ENCODE measurements at regions not wholly inside any gene's neighbourhood (a gene's known extent, or its start where the extent isn't known, plus 50 kb on each side); places are given as distances from the start of the nearest gene placed in this dataset.
A peak's percentile ranks its signal among the peaks of the same experiment; 100 is the strongest.

GRCh38 chr4:111961809-111962208, 183.4 kb upstream of the FAM241A start:
- no peak for DNase-seq (ENCODE audit: low read depth)

- DNase-seq (ENCODE audit: low read depth): no peak
Measured at GRCh38 chr4:111963158-111963700, 182.0 kb upstream of the FAM241A start.

- DNase-seq (ENCODE audit: low read depth): no peak
Measured at GRCh38 chr4:111977419-111977965, 167.8 kb upstream of the FAM241A start.

GRCh38 chr4:111979921-111980320, 165.3 kb upstream of the FAM241A start:
- no peak for DNase-seq (ENCODE audit: low read depth)

GRCh38 chr4:111982089-111982488, 163.2 kb upstream of the FAM241A start:
- DNase-seq (ENCODE audit: low read depth): no peak

GRCh38 chr4:111984169-111984819, 161.0 kb upstream of the FAM241A start:
- DNase-seq (ENCODE audit: low read depth): no peak

- DNase-seq (ENCODE audit: low read depth): no peak
Measured at GRCh38 chr4:111985426-111985825, 159.8 kb upstream of the FAM241A start.

- no peak for DNase-seq (ENCODE audit: low read depth)
Measured at GRCh38 chr4:111986095-111986494, 159.2 kb upstream of the FAM241A start.

- DNase-seq (ENCODE audit: low read depth): no peak
Measured at GRCh38 chr4:111988514-111988913, 156.7 kb upstream of the FAM241A start.

GRCh38 chr4:111989817-111990216, 155.4 kb upstream of the FAM241A start:
- DNase-seq (ENCODE audit: low read depth): no peak

- DNase-seq (ENCODE audit: low read depth): no peak
Measured at GRCh38 chr4:111991163-111991562, 154.1 kb upstream of the FAM241A start.

GRCh38 chr4:111991797-111992196, 153.5 kb upstream of the FAM241A start:
- DNase-seq (ENCODE audit: low read depth): peak; percentile 23

- DNase-seq (ENCODE audit: low read depth): no peak
Measured at GRCh38 chr4:111992351-111993168, 152.7 kb upstream of the FAM241A start.

GRCh38 chr4:111994392-111994791, 150.9 kb upstream of the FAM241A start:
- DNase-seq (ENCODE audit: low read depth): no peak

GRCh38 chr4:111997785-111998184, 147.5 kb upstream of the FAM241A start:
- DNase-seq (ENCODE audit: low read depth): no peak

- no peak for DNase-seq (ENCODE audit: low read depth)
Measured at GRCh38 chr4:111999801-112000200, 145.5 kb upstream of the FAM241A start.

- no peak for DNase-seq (ENCODE audit: low read depth)
Measured at GRCh38 chr4:112001041-112001440, 144.2 kb upstream of the FAM241A start.

- no peak for DNase-seq (ENCODE audit: low read depth)
Measured at GRCh38 chr4:112002248-112002661, 143.0 kb upstream of the FAM241A start.

GRCh38 chr4:112003231-112003907, 141.9 kb upstream of the FAM241A start:
- no peak for DNase-seq (ENCODE audit: low read depth)

- no peak for DNase-seq (ENCODE audit: low read depth)
Measured at GRCh38 chr4:112005027-112005426, 140.2 kb upstream of the FAM241A start.

GRCh38 chr4:112007391-112007790, 137.9 kb upstream of the FAM241A start:
- DNase-seq (ENCODE audit: low read depth): no peak

- no peak for DNase-seq (ENCODE audit: low read depth)
Measured at GRCh38 chr4:112015960-112016359, 129.3 kb upstream of the FAM241A start.

Data from non-pigmented ciliary epithelial cell (primary cell).